ENCODE measurements at regions not wholly inside any gene's neighbourhood (a gene's known extent, or its start where the extent isn't known, plus 50 kb on each side); places are given as distances from the start of the nearest gene placed in this dataset.

- TF ChIP-seq IKZF1 (IDR thresholded peaks at IDR 0.05) (no peak), ZNF556 (CRISPR knock-in tag; IDR thresholded peaks at IDR 0.05; ENCODE audit: borderline replicate concordance) (no peak), EZH2 (conservative IDR thresholded peaks at IDR 0.05; ENCODE audit: low read depth, low read length) (no peak), ZNF501 (CRISPR knock-in tag; IDR thresholded peaks at IDR 0.05) (no peak), ZNF274 (CRISPR knock-in tag; IDR thresholded peaks at IDR 0.05) (no peak)
- TF ChIP-seq, protein P1, sequence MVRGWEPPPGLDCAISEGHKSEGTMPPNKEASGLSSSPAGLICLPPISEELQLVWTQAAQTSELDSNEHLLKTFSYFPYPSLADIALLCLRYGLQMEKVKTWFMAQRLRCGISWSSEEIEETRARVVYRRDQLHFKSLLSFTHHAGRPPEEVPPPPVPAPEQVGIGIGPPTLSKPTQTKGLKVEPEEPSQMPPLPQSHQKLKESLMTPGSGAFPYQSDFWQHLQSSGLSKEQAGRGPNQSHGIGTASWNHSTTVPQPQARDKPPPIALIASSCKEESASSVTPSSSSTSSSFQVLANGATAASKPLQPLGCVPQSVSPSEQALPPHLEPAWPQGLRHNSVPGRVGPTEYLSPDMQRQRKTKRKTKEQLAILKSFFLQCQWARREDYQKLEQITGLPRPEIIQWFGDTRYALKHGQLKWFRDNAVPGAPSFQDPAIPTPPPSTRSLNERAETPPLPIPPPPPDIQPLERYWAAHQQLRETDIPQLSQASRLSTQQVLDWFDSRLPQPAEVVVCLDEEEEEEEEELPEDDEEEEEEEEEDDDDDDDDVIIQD (CRISPR knock-in tag; IDR thresholded peaks at IDR 0.05; ENCODE audit: low read depth) = no peak
- TF ChIP-seq, protein P2, sequence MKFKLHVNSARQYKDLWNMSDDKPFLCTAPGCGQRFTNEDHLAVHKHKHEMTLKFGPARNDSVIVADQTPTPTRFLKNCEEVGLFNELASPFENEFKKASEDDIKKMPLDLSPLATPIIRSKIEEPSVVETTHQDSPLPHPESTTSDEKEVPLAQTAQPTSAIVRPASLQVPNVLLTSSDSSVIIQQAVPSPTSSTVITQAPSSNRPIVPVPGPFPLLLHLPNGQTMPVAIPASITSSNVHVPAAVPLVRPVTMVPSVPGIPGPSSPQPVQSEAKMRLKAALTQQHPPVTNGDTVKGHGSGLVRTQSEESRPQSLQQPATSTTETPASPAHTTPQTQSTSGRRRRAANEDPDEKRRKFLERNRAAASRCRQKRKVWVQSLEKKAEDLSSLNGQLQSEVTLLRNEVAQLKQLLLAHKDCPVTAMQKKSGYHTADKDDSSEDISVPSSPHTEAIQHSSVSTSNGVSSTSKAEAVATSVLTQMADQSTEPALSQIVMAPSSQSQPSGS (CRISPR knock-in tag; IDR thresholded peaks at IDR 0.05) = no peak
- TF ChIP-seq, protein P3, sequence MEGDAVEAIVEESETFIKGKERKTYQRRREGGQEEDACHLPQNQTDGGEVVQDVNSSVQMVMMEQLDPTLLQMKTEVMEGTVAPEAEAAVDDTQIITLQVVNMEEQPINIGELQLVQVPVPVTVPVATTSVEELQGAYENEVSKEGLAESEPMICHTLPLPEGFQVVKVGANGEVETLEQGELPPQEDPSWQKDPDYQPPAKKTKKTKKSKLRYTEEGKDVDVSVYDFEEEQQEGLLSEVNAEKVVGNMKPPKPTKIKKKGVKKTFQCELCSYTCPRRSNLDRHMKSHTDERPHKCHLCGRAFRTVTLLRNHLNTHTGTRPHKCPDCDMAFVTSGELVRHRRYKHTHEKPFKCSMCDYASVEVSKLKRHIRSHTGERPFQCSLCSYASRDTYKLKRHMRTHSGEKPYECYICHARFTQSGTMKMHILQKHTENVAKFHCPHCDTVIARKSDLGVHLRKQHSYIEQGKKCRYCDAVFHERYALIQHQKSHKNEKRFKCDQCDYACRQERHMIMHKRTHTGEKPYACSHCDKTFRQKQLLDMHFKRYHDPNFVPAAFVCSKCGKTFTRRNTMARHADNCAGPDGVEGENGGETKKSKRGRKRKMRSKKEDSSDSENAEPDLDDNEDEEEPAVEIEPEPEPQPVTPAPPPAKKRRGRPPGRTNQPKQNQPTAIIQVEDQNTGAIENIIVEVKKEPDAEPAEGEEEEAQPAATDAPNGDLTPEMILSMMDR (CRISPR knock-in tag; IDR thresholded peaks at IDR 0.05) = no peak
- TF ChIP-seq, protein P4, sequence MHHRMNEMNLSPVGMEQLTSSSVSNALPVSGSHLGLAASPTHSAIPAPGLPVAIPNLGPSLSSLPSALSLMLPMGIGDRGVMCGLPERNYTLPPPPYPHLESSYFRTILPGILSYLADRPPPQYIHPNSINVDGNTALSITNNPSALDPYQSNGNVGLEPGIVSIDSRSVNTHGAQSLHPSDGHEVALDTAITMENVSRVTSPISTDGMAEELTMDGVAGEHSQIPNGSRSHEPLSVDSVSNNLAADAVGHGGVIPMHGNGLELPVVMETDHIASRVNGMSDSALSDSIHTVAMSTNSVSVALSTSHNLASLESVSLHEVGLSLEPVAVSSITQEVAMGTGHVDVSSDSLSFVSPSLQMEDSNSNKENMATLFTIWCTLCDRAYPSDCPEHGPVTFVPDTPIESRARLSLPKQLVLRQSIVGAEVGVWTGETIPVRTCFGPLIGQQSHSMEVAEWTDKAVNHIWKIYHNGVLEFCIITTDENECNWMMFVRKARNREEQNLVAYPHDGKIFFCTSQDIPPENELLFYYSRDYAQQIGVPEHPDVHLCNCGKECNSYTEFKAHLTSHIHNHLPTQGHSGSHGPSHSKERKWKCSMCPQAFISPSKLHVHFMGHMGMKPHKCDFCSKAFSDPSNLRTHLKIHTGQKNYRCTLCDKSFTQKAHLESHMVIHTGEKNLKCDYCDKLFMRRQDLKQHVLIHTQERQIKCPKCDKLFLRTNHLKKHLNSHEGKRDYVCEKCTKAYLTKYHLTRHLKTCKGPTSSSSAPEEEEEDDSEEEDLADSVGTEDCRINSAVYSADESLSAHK (CRISPR knock-in tag; IDR thresholded peaks at IDR 0.05; ENCODE audit: borderline replicate concordance) = no peak
Observed at GRCh38 chr21:17709266-17709611, 96.5 kb upstream of the BTG3 start.
